ENCODE measurements at regions not wholly inside any gene's neighbourhood (a gene's known extent, or its start where the extent isn't known, plus 50 kb on each side); places are given as distances from the start of the nearest gene placed in this dataset.
"Not testable (repeated sequence)": the region's sequence is repeated elsewhere in the genome, so short reads cannot be mapped to it uniquely, and the experiment has no call there.

GRCh38 chr16:61150351-61150750 lies 885.9 kb downstream of the CDH8 start:
- no peak for DNase-seq

GRCh38 chr16:61149709-61150108 lies 886.5 kb downstream of the CDH8 start:
- no peak for DNase-seq

GRCh38 chr16:61148930-61149329 lies 887.3 kb downstream of the CDH8 start:
- DNase-seq = no peak

DNA sequence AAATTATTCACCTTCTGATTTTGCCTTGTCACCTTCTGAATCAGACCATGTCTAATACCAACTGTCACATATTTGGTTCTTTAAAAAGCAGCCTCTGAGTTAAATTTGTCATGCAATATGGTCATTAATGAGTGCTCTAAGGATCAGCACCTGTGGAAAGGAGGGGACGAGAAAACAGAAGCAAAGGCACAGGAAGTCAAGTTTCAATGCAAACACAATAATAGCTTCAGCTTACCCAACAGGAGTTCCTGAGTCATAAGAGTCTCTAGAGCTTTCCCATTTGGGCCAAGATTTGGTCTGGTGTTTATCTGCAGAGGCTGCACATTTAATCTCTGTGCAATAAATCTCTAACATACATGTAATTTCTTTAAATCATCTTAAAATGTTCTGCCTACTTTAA lies 889.8 kb downstream of the CDH8 start:
- no peak for DNase-seq

DNA sequence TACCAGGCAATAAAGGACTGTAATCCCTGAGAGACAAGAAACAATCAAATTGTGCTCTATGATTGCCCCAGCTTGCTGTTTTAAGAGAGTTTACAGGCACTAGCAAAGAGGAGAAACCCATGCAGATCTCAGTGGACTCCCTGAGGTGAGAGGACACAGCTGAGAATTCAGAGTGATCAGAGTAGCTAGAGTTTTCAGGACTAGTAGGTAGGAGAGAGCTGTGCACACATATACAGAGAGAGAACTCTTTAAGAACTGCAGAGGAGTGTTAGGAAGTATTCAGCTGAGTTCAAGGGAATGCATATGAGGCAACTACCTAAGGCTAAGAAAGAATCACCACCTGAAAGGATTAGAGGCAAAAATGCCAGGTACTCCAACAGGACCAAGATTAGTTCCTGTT lies 904.8 kb downstream of the CDH8 start:
- DNase-seq = no peak

DNA sequence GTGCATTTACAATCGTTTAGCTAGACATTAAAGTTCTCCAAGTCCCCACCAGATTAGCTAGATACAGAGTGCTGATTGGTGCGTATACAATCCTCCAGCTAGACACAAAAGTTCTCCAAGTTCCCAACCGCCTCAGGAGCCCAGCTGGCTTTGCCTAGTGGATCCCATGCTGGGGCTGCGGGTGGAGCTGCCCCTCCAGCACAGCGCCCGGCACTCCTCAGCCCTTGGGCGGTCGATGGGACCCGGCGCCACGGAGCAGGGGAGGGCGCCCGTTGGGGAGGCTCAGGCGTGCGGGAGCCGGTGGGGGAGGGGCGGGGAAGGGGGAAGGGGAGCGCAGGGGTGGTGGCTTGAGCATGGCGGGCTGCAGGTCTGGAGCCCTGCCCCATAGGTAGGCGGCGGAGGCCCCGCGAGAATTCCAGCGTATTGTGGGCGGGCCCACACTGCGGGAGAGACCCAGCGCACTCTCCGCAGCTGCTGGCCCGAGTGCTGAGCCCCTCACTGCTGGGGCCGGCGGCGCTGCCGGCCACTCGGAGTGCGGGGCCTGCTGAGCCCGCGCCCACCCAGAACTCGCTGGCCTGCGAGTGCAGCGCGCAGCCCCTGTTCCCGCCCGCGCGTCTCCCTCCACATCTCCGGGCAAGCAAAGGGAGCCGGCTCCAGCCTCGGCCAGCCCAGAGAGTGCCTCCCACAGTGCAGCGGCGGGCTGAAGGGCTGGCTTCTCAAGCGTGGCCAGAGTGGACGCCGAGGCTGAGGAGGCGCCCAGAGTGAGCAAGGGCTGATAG lies 907.5 kb downstream of the CDH8 start:
- no peak for DNase-seq

DNA sequence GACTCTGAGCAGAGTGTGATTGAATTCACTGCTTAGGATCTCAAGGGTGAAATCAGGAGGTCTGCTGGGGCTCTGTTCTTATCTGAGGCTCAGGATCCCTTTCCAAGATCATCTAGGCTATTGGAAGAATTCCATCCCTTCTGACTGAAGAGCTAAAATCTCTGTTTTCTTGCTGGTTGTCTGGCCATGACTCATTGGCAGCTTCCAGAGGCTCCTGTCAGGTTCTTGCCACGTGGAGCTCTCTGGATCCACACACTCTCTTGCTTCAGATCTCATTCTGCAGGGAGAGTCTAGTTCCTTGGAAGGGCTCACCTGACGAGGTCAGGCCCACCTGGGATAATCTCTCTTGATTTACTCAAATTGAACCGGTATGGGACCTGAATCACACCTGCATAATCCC lies 930.7 kb downstream of the CDH8 start:
- DNase-seq = no peak

- DNase-seq = no peak
Measured at GRCh38 chr16:61098505-61098904, 937.7 kb downstream of the CDH8 start.

- not testable (repeated sequence) for DNase-seq
Measured at GRCh38 chr16:61091300-61091699, 944.9 kb downstream of the CDH8 start.

GRCh38 chr16:61083711-61084110 lies 952.5 kb downstream of the CDH8 start:
- no peak for DNase-seq

- DNase-seq = no peak
Measured at GRCh38 chr16:61074324-61074723, 961.9 kb downstream of the CDH8 start.

- DNase-seq = no peak
Measured at GRCh38 chr16:61057635-61058034, 978.6 kb downstream of the CDH8 start.

DNA sequence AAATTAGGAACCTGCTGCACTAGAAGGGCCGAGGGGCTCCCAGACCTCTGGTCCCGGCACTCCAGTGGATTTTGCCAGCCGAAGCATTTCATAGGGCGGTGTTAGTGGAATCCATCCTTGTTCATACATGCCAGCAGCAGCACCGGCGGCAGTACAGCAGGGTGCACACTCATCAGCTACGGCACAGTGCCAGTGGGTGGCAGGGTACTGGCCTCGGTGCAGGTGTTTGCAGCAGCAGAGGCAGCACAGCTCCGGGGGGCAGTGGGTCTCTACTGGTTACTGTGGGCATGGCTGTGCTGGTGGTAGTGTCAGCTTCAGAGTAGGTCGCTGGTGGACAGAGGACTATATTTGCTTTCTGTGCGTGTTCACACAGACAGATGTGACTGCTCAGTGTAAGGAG lies 985.7 kb downstream of the CDH8 start:
- DNase-seq = no peak

DNA sequence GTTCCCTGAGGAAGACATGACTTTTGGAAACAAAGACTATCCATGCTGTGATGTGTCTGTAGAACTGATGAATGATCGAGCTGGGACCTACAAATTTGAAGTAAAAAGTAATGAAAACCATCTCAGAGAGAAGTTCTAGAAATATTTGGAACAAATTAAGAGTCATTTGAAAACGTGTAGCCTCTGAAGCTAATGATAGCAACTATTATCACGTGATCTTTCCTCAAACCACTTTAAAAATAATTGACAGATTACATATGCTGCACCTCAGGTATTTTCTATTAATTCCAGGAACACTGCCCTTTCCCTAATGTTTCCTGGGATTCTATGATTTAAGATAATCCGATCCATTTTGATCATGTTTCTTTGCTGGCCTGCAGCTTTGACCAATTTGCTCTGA lies 990.3 kb downstream of the CDH8 start:
- DNase-seq = no peak

DNA sequence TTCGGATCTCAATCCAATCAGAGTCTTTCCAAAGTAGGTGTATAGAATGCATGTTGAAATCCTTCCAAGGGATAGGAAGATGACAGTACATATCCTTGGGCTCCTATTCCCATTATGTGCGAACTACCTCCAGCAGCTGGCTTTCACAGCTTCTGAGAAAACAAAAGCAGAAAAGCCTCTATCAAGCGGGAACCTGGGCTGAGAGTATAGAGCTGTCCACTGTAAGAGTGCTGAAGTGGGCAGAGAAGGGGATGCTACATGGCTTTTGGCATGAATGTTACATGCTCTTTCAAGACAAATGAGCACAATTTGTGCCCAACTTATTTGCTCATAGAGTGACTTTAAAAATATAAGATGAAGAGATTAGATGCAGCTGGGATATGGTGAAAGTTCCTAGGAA lies 993.5 kb downstream of the CDH8 start:
- DNase-seq = no peak

GRCh38 chr16:61030616-61031015 lies 1005.6 kb downstream of the CDH8 start:
- DNase-seq = no peak

GRCh38 chr16:61024180-61024900 lies 1011.9 kb downstream of the CDH8 start:
- no peak for DNase-seq

- DNase-seq = no peak
Measured at GRCh38 chr16:61014869-61015268, 1021.4 kb downstream of the CDH8 start.

DNA sequence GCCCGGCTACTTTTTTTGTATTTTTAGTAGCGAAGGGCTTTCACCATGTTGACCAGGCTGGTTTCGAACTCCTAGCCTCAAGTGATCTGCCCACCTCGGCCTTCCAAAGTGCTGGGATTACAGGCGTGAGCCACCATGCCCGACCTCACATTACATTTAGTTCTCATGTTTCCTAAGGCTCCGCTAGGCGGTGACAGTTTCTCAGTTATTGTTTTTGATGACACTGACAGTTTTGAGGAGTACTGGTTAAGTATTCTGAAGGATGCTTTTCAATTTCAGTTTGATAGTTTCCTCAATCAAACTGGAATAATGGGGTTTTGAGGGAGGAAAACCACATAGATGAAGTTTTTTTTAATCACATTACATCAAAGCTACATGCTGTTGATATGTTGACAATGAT lies 1028.5 kb downstream of the CDH8 start:
- no peak for DNase-seq

DNA sequence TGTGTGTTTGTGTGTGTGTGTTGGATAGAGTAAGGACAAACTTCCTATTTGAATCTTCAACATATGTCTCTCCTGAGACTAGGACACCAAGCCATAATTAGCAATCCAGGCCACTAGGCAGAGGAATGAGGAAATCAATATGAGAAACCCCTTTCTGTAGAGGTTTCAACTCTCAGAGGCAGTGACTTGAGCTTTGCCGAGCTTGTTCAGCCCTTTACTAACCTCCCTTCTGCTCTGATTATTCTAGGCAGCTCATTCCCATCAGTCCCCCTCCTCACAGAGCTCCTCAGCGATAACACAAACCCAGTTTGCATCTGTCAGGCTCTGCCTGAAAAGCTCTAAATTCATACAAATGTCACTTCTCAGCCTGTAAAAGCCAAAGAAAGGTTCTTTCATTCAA lies 1030.3 kb downstream of the CDH8 start:
- DNase-seq = no peak

GRCh38 chr16:61002479-61003204 lies 1033.6 kb downstream of the CDH8 start:
- DNase-seq = no peak

GRCh38 chr16:60991886-60992285 lies 1044.4 kb downstream of the CDH8 start:
- no peak for DNase-seq

DNA sequence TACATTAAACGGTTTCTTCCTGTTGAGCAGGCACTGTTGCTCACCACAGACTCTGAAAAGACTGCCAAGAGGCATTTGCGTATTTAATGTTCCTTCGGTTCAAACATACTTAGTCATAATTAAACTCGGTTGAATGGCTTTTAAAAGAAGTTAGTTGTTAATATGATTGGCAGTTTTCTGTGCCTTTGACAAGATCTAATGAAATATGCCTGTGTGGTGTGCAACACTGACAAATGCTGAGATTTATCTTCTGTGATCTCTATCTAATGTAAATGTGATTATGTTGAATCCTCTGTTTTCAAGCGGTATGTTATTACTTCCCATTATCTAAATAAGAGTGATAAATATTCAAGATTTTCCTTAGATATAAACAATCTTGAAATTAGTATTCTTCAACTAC lies 1046.6 kb downstream of the CDH8 start:
- no peak for DNase-seq

DNA sequence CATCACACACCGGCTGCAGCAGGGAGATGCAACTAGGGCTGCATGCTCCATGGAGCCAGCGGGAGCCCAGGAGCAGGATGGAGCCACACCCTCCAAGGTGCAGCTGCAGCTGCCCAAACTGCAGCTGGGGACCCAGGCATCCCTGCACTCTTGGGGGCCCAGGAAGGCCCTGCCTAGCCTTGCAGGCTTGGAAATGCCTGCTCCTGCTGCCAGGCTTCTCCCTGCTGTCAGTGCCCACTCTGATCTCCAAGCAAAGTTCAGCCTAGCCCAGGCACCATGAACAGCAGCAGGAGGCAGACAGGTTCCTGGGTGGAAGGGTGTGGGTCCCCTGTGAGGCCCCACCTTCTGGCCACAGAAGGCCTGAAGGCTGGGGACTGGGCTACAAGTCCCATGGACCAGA lies 1057.1 kb downstream of the CDH8 start:
- no peak for DNase-seq
